ENCODE measurements at regions not wholly inside any gene's neighbourhood (a gene's known extent, or its start where the extent isn't known, plus 50 kb on each side); places are given as distances from the start of the nearest gene placed in this dataset.

DNA sequence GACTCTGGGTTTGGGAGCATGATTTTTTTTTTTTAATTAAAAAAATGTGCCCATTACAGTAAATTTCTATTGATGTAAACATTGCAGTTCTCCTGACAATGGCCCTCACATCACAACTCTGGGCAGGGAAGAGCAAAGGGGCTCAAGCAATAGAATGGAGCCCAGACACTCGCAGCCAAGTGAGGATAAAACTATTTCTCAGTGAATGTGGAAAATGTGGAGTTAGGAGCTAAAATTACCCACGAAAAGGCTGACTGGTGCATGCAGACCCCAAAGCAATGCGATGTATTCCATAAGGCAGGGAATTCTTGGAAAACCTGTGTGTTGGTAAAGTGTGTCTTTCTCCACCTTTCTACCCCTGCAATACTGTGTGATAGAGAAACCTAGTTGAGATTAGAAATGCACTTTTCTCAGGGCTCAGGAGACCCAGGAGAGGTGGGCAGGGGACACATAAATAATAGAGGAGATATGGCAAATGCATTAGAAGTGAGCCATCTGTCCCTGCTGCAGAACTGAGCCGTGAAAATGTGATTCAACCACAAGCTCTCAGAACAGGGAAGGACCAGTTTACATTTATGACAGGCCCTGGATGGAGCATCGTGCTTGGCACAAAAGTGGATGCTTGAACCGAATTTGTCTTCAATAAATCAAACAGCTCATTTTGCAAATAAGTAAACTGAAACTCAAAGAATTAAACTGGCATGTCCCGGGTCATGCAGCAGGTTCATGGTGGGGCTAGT lies 100.1 kb downstream of the MYCN start:
- DNase-seq = peak; percentile 58

GRCh38 chr2:16039823-16040222 lies 99.5 kb downstream of the MYCN start:
- no peak for DNase-seq

DNA sequence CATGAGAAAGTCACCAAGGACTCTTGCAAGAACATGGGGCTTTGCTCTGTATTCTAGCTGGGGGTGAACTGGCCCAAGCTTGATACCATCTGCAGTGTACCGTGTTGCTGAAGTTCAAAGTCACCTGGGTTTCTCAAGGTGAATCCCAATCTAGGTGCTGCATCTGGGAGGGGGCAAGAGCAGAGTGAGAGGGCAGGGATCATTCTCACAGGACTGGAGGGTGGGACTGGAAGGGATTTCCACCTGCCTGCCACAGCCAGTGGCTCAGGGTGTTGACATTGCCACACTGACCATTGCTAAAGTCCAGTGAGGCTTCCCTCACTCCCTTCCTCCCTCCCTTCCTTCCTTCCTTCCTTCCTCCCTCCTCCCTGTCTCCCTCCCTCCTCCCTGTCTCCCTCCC lies 98.7 kb downstream of the MYCN start:
- DNase-seq = no peak

DNA sequence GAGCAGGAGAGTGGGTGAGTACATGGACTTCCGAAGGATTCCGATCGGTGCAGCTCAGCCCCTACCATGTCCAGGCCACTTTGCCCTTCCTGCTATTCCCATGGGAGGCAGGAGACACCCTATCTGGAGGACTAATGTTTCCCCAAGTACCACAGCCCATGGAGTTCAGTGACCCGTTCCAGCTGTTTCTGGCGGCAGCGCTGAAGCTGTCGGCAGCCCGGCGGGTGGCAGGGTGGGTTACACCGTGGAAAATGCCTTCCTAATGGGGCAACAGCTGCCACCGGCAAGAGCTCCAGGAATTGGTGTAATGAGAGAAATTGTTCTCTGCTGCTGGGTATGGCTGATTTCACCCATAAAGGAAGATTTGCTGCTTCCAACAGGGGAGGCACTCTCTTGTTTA lies 98.3 kb downstream of the MYCN start:
- DNase-seq = peak; percentile 81

- DNase-seq = peak; percentile 68
Observed at GRCh38 chr2:16037808-16038457, 97.6 kb downstream of the MYCN start.

GRCh38 chr2:16036951-16037350 lies 96.6 kb downstream of the MYCN start:
- DNase-seq = no peak

GRCh38 chr2:16035747-16036745 lies 95.7 kb downstream of the MYCN start:
- no peak for DNase-seq

- DNase-seq = no peak
Observed at GRCh38 chr2:16034975-16035746, 94.8 kb downstream of the MYCN start.

GRCh38 chr2:16034151-16034974 lies 94.0 kb downstream of the MYCN start:
- DNase-seq = peak; percentile 36

DNA sequence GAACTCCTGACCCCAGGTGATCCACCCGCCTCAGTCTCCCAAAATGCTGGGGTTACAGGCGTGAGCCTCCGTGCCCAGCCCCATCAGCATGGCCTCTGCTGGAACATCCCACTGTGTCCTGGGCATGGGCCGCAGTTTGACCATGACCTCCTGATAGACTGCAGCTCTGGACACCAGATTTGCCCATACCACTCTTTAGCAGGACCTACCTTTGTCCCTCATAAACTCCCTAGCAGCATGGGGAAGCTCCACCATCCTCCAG lies 92.6 kb downstream of the MYCN start:
- DNase-seq = no peak

- no peak for DNase-seq
Observed at GRCh38 chr2:16032282-16033031, 92.1 kb downstream of the MYCN start.

DNA sequence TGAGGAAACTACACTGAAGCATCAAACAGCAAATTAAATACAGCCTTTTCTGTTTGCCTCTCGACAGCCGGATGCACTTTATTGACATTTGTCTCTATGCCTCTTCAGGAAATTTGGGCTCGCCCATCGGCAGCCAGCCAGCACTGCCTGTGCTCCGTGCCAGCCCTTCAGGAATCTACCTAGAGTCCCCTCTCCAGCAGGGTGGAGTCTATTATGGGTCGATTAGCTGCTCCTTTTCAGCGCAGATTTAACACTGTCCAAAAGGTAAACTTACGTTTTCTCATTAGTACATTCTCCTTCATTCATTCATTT lies 91.5 kb downstream of the MYCN start:
- DNase-seq = no peak

DNA sequence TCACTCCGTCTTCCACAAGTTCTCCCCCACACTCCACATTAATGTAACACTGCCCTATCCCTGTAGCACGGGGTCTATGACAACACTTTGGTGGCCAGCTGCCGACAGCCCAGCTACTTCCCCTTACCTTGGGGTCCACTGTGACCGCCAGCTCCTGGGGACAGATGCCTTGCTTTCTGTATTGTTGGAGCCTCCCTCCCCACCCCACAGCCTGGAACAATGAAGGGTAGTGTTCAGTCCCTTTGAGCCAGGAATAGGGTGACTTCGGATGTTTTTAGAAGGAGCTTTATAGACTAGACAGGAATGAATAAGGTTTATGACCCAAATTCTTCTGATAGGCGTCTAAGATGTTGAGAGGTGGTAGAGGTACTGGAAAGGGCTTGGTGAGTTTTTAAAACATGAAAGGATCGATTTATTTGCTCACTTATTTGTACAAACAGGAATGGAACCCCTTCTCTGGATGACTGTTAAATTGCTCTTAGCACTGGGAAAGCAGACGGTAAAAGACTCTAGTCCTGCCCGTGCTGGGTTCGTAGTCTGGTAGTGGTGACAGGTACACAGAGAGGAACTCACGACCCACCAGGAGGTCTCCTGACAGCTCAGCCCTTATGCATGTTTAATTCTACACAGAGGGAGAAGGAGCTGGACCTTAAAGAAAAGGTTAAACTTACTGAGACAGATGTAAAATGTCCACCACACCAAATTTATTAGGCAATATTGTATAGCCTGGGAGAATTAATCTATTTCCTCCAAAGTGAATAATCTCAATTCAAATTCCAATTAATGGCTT lies 90.9 kb downstream of the MYCN start:
- DNase-seq = peak; percentile 49

- peak; percentile 57 for DNase-seq
Observed at GRCh38 chr2:16030206-16031057, 90.1 kb downstream of the MYCN start.

GRCh38 chr2:16028644-16029043 lies 88.3 kb downstream of the MYCN start:
- DNase-seq = no peak

GRCh38 chr2:16026816-16027501 lies 86.6 kb downstream of the MYCN start:
- DNase-seq = no peak

DNA sequence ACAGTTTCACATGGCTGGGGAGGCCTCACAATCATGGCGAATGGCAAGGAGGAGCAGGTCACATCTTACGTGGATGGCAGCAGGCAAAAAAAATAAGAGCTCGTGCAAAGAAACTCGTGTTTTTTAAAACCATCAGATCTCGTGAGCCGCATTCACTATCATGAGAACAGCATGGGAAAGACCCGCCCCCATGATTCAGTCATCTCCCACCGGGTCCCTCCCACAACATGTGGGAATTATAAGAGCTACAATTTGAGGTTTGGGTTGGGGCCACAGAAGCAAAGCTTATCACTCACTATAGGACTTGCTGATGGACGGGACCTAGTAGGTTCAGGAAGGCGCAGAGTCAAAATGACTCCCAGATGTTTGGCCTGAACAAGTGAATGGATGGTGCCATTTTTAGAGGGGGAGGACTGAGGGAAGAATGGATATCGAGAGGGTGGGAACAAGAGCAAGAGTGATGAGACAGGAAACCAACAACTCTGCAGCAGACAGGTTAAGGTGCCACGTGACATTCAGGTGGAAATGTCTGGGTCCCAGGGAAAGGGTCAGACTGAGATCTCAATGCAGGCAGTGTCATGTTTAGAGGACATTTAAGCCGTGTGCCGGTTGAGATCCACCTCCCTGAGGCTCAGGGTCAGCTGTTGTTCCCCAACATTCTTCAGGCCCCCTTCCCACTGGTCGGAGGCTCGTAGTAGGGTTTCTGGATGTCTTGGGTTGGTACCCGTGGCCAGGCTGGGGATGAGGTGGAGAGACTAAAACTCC lies 85.7 kb downstream of the MYCN start:
- DNase-seq = no peak

- no peak for DNase-seq
Observed at GRCh38 chr2:16025211-16025875, 85.0 kb downstream of the MYCN start.

Data from retina (tissue), 1 donor.